Skeletal muscle satellite cell (primary cell): ENCODE measurements at regions not wholly inside any gene's neighbourhood (a gene's known extent, or its start where the extent isn't known, plus 50 kb on each side); places are given as distances from the start of the nearest gene placed in this dataset.
"Not testable (repeated sequence)": the region's sequence is repeated elsewhere in the genome, so short reads cannot be mapped to it uniquely, and the experiment has no call there.

Experiments used
- H3K27me3 ChIP-seq: 2 replicates; pipeline ENCODE4 v1.7.0; 2013; ENCODE audit warnings: low read length; ENCODE audit not compliant: control insufficient read depth, insufficient read depth
- H3K36me3 ChIP-seq: 2 replicates; pipeline ENCODE4 v1.7.0; 2013; ENCODE audit warnings: mild to moderate bottlenecking, control low read depth, low read length; ENCODE audit not compliant: insufficient read depth
- H3K4me1 ChIP-seq: 2 replicates; pipeline ENCODE4 v1.7.0; 2013; ENCODE audit warnings: low read length; ENCODE audit not compliant: control insufficient read depth, insufficient read depth
- H3K4me2 ChIP-seq: 2 replicates; pipeline ENCODE4 v1.7.0; 2013; ENCODE audit warnings: mild to moderate bottlenecking, low read length
- H3K4me3 ChIP-seq: 2 replicates; pipeline ENCODE4 v1.7.0; 2013; ENCODE audit warnings: low read length
- H3K9ac ChIP-seq: 2 replicates; pipeline ENCODE4 v1.7.0; 2013; ENCODE audit warnings: mild to moderate bottlenecking, low read depth, low read length, moderate library complexity
- H3K9me3 ChIP-seq: replicated peaks from 2 replicates; pipeline ENCODE4 v1.7.0; 2013; ENCODE audit warnings: mild to moderate bottlenecking, control low read depth, low read length

DNA sequence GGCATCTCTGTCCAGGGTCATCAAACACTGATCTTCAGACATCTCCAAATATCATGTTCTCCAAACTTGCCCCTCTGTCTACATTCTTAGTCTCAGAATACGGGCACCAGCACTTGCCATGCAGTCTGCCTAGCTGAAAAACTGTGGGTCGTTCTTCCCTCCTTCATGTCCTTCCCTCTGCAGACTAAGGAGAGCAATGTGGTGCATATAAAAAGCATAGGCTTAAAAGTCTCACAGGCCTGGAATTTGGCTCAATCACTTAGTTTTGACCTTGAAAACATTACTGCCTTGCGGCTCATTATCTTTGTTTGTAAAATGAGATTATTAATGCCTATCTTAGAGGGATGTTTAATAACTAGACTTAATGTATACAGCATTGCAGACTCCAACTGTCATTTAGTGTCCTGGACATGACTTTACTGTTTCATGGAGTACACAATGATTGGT lies 362.8 kb downstream of the NPR3 start:
- no peak overlapping the region for H3K4me3 ChIP-seq
- H3K9ac ChIP-seq, result no peak overlapping the region
- H3K4me2 ChIP-seq, result no peak overlapping the region
- no peaks in the 10 kb centered on the region for H3K36me3 ChIP-seq
- H3K9me3 ChIP-seq, result no peaks in the 10 kb centered on the region
- no peaks in the 10 kb centered on the region for H3K27me3 ChIP-seq
- peaks cover 28% of the 10 kb centered on the region for H3K4me1 ChIP-seq

DNA sequence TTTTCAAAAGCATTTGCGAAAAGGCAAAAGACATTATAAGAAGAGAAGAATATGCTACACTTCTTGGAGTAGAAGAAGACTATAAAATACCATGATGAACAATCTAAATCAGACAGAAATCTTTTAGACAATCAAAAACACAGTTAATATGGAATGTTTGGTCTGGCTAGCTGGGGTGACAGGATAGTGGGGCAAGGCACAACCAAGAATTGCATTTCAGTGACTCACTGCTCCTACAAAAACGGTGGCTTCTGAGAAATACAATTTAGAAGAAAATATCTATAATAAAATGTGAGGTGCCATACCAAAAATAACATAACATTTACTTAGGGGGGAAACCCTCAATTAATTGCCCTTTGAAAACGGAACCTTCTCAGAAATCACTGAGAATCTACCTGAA lies 363.4 kb downstream of the NPR3 start:
- Histone ChIP-seq H3K4me1 (peaks cover 27% of the 10 kb centered on the region), H3K27me3 (no peaks in the 10 kb centered on the region), H3K9ac (peak overlapping the region; percentile 27), H3K4me3 (no peak overlapping the region), H3K4me2 (peak overlapping the region; percentile 53), H3K9me3 (no peaks in the 10 kb centered on the region), H3K36me3 (no peaks in the 10 kb centered on the region)

DNA sequence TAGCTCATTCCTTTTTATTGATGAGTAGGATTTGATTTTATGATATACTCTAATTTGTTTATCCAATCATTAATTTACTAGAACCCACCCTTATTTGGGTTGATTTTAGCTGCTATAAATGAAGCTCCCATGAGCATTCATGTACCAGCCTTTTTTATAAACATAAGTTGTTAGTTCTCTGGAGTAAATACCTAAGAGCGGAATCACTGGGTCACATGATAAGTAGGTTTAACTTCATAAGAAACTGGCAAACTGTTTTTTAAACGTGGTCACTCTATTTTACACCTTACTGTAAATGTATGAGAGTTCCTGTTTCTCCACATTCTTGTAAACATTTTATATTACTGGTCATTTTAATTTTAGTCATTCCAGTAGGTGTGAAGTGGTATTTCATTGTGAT lies 364.6 kb downstream of the NPR3 start:
- Histone ChIP-seq H3K36me3 (no peaks in the 10 kb centered on the region), H3K9ac (no peak overlapping the region), H3K27me3 (no peaks in the 10 kb centered on the region), H3K9me3 (no peaks in the 10 kb centered on the region), H3K4me3 (no peak overlapping the region), H3K4me2 (no peak overlapping the region), H3K4me1 (peaks cover 27% of the 10 kb centered on the region)

DNA sequence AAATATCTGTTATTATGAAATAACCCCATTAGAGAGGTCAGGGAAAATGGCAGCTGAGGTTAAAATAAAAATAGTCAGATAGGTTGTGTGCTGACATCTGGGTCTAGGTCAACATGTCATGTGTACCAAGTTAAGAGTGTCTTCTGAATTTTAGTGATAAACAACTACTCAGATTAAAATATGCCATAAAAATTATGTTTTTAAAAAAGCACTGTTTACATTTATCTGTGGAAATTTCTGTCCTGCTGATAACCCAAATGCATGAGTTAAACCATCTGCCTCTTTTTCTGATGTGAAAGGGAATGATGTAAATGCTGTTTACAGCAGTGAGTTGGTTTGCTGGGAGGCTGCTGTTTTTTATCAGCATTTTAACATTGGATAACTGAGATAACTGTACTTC lies 361.2 kb upstream of the TARS1 start:
- Histone ChIP-seq H3K36me3 (no peaks in the 10 kb centered on the region), H3K27me3 (no peaks in the 10 kb centered on the region), H3K4me2 (no peak overlapping the region), H3K4me3 (no peak overlapping the region), H3K4me1 (peaks cover 15% of the 10 kb centered on the region), H3K9me3 (no peaks in the 10 kb centered on the region), H3K9ac (no peak overlapping the region)

DNA sequence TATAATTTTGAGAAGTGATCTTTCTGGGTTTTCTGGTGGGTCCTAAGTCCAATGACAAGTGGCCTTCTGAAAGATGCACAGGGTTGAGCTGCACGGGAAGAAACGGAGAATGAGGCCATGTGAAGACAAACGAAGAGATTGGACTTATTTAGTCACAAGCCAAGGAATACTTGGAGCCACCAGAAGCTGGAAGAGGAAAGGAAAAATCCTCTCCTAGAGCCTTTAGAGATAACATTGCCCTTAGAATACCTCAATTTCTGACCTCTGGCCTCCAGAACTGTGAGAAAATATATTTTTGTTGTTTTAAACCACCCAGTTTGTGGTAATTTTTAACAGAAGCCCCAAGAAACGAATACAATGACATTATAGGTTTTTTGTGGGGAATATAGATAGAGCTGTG lies 360.5 kb upstream of the TARS1 start:
- H3K9ac ChIP-seq, result no peak overlapping the region
- H3K4me1 ChIP-seq, result peaks cover 8% of the 10 kb centered on the region
- no peaks in the 10 kb centered on the region for H3K9me3 ChIP-seq

DNA sequence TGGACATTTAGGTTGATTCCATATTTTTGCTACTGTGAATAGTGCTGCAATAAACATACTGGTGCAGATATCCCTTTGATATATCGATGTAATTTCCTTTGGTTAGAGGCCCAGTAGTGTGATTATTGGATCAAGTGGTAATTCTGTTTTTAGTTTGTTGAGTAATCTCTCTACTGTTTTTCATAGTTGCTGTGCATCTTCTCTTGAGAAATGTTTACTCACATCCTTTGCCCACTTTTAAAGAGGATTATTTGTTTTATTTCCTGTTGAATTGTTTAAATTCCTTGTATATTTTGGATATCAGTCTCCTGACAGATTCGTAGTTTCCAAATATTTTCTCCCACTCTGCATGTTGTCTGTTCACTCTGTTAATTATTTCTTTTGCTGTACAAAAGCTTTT lies 352.6 kb upstream of the TARS1 start:
- Histone ChIP-seq H3K36me3 (no peaks in the 10 kb centered on the region), H3K4me1 (peaks cover 27% of the 10 kb centered on the region), H3K9me3 (no peaks in the 10 kb centered on the region), H3K27me3 (no peaks in the 10 kb centered on the region), H3K9ac (no peak overlapping the region), H3K4me3 (no peak overlapping the region), H3K4me2 (no peak overlapping the region)

More for the DNA sequence above, 360.5 kb upstream of the TARS1 start:
- Histone ChIP-seq H3K27me3 (no peaks in the 10 kb centered on the region), H3K36me3 (no peaks in the 10 kb centered on the region), H3K4me3 (no peak overlapping the region), H3K4me2 (no peak overlapping the region)

DNA sequence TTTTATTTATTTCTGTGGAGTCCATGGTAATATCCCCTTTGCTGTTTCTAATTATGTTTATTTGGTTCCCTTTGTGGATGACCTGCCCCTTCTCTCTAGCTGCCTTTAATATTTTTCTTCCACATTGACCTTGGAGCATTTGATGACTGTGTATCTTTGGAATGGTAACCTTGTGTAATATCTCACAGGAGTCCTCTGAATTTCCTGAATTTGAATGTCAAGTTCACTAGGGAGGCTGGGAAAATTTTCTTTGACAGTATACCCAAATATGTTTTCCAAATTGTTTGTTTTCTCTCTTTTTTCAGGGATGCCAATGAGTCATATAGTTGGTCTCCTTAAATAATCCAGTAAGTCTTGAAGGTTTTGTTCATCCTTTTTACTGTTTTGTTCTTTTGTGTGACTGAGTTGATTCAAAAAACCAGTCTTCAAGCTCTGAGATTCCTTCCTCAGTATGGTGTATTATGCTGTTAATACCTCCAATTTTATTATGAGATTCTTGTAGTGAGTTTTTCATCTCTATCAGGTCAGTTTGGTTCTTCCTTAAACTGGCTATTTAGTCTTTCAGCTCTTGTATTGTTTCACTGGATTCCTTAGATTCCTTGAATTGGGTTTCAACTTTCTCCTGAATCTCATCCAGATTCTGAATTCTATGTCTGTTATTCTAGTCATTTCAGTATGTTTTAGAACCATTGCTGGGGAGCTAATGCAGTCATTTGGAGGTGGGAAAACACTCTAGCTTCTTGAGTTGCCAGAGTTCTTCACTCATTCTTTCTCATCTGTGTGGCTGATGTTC lies 349.0 kb upstream of the TARS1 start:
- Histone ChIP-seq H3K4me1 (peaks cover 27% of the 10 kb centered on the region), H3K9ac (peak overlapping the region; percentile 33), H3K36me3 (no peaks in the 10 kb centered on the region), H3K4me2 (peak overlapping the region; percentile 11), H3K4me3 (no peak overlapping the region), H3K9me3 (no peaks in the 10 kb centered on the region), H3K27me3 (no peaks in the 10 kb centered on the region)

DNA sequence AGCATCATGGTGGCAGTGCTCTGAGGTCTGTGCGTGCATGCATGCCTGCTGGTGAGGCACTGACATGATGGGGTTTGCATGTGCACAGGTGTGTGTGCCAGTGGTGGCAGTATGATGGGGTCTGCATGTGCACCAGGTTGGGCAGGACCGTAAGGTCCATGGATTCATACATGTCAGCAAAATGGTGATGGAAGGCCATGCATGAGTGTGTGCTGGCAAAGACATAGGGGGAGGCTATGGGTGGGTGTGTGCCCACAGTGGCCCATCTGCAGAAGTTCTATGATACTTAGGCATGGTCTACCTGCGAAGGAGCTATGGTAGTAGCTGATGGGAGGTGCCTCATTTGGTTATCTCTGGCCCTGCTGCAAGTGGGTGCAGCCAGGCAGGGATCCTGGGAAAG lies 348.0 kb upstream of the TARS1 start:
- peaks cover 27% of the 10 kb centered on the region for H3K4me1 ChIP-seq
- no peak overlapping the region for H3K9ac ChIP-seq
- H3K9me3 ChIP-seq, result no peaks in the 10 kb centered on the region
- no peak overlapping the region for H3K4me3 ChIP-seq
- no peak overlapping the region for H3K4me2 ChIP-seq
- H3K36me3 ChIP-seq, result no peaks in the 10 kb centered on the region
- H3K27me3 ChIP-seq, result no peaks in the 10 kb centered on the region

DNA sequence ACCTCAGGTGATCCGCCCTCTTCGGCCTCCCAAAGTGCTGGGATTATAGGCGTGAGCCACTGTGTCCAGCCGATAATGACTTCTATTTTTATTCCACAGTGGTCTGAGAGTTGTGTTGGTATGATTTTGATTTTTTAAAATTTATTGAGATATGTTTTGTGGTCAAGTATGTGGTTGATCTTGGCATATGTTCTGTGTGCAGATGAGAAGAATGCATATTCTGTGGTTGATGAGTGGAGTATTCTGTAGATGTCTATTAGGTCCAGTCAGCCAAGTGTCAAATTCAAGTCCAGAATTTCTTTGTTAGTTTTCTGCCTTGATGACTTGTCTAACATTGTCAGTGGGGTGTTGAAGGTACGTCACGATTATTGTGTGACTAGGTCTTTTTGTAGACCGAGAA lies 338.2 kb upstream of the TARS1 start:
- peaks cover 7% of the 10 kb centered on the region for H3K9me3 ChIP-seq
- H3K9ac ChIP-seq, result no peak overlapping the region
- H3K36me3 ChIP-seq, result no peaks in the 10 kb centered on the region
- no peak overlapping the region for H3K4me2 ChIP-seq
- peaks cover 9% of the 10 kb centered on the region for H3K4me1 ChIP-seq
- no peaks in the 10 kb centered on the region for H3K27me3 ChIP-seq
- H3K4me3 ChIP-seq, result no peak overlapping the region

DNA sequence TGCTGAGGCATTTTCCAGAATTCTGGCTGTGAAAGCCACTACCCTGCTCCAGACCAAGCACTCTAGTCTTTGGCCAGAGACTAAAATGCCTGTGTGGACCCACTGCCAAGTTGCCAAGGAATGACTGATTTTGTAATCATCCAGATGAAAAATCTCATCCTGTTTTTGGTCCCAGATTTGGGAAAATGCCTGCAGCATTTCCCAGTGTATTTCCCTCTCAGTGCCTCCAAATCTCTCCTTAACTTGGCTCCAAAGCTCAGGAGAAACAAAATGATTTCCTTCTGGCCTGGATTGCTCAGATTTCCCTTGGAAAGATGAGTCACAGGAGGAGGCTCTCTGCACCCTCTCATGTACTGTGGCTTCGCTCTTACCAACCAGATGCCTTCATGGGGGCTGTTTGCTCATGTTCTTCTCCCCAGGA lies 335.2 kb upstream of the TARS1 start:
- no peaks in the 10 kb centered on the region for H3K27me3 ChIP-seq
- H3K36me3 ChIP-seq, result no peaks in the 10 kb centered on the region
- H3K9ac ChIP-seq, result no peak overlapping the region
- H3K4me2 ChIP-seq, result peak overlapping the region; percentile 8
- no peak overlapping the region for H3K4me3 ChIP-seq
- H3K9me3 ChIP-seq, result peaks cover 7% of the 10 kb centered on the region
- H3K4me1 ChIP-seq, result peaks cover 9% of the 10 kb centered on the region

DNA sequence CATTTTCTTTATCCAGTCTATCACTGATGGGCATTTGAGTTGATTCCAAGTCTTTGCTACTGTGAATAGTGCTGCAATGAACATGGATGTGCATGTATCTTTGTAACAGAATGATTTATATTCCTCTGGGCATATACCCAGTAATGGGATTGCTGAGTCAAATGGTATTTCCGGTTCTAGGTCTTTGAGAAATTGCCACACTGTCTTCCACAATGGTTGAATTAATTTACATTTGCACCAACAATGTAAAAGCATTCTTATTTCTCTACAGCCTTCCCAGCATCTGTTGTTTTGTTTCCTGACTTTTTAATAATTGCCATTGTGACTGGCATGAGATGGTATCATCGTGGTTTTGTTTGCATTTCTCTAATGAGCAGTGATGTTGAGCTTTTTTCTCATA lies 330.3 kb upstream of the TARS1 start:
- H3K4me1 ChIP-seq, H3K27me3 ChIP-seq, H3K4me2 ChIP-seq, H3K9me3 ChIP-seq, H3K36me3 ChIP-seq, H3K4me3 ChIP-seq, H3K9ac ChIP-seq: not testable (repeated sequence)

DNA sequence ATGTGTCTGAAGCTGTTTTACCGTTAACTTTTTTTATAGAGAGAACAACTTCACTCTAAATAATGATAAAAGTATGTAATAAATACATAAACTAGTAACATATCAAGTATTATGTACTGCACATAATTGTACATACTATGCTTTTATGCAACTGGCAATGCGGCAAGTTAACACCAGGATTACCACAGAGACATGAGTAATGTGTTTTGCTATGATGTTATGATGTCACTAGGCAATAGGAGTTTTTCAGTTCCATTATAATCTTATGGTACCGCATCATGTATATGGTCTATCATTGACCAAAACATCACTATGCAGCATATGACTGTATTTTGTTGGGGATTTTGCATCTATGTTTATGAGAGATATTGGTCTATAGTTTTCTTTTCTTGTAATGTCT lies 326.4 kb upstream of the TARS1 start:
- H3K36me3 ChIP-seq, result no peaks in the 10 kb centered on the region
- H3K9me3 ChIP-seq, result no peaks in the 10 kb centered on the region
- H3K4me3 ChIP-seq, result no peak overlapping the region
- H3K27me3 ChIP-seq, result no peaks in the 10 kb centered on the region
- H3K9ac ChIP-seq, result no peak overlapping the region
- peaks cover 11% of the 10 kb centered on the region for H3K4me1 ChIP-seq
- H3K4me2 ChIP-seq, result no peak overlapping the region
